Activated naive CD8-positive, alpha-beta T cell treated with anti-CD3 and anti-CD28 coated beads, Interleukin-2, amount 10 ng/mL, durations not matched to agents 7 days and 5 days (primary cell): ENCODE measurements at regions not wholly inside any gene's neighbourhood (a gene's known extent, or its start where the extent isn't known, plus 50 kb on each side); places are given as distances from the start of the nearest gene placed in this dataset.

Experiments
- ATAC-seq: fragments of 150-1000 bp; cut with Tn5 transposase; one replicate; pipeline ENCODE4 v1.10.0; 2021; ENCODE audit warnings: low read depth, moderate library complexity
- POLR2A ChIA-PET: fragments of 350-600 bp; sonication (Branson Sonifier 250); formaldehyde crosslinking; loops from one replicate; lab custom pipeline; 2021; ENCODE audit warnings: antibody characterized with exemption; lab: Charles Lee
- DNase-seq: peaks from one replicate; pipeline ENCODE4 v3.0.0; 2021
- H3K27ac Mint-ChIP-seq: one replicate; pipeline ENCODE4 v1.8.0; 2022; ENCODE audit warnings: mild to moderate bottlenecking, mixed read lengths
- H3K27me3 Mint-ChIP-seq: one replicate; pipeline ENCODE4 v1.8.0; 2022; ENCODE audit warnings: mild to moderate bottlenecking, moderate library complexity, mixed read lengths
- H3K36me3 Mint-ChIP-seq: one replicate; pipeline ENCODE4 v1.8.0; 2021; ENCODE audit warnings: mild to moderate bottlenecking, mixed read lengths
- H3K4me1 Mint-ChIP-seq: one replicate; pipeline ENCODE4 v1.8.0; 2021; ENCODE audit warnings: mixed read lengths
- H3K4me3 Mint-ChIP-seq: one replicate; pipeline ENCODE4 v1.8.0; 2022; ENCODE audit warnings: mild to moderate bottlenecking, moderate library complexity, mixed read lengths
- H3K9me3 Mint-ChIP-seq: one replicate; pipeline ENCODE4 v1.8.0; 2021; ENCODE audit warnings: mixed read lengths

DNA sequence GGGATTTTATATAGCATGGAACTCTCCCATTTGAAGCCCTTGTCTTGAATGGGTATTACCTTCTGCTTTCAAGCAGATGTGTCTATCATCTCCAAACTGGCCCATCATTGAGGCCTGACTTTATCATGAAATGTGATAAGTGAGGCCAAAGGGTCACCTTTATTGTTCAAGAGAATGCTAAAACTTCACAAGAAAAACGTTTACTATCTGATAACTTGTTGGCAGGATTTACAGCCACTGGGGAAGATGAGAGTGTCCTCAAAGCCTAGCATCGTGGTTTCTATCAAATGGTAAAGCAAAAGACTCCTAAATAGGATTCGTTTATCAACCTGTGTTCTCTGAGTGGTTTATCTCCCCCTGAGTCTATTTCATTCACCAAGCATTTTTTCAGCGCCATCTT lies 62.0 kb upstream of the CLMN start:
- H3K4me1 Mint-ChIP-seq, result no peaks in the 10 kb centered on the region
- peaks cover 19% of the 10 kb centered on the region for H3K27me3 Mint-ChIP-seq
- no peak overlapping the region for H3K27ac Mint-ChIP-seq
- POLR2A ChIA-PET, result no interaction called here
- H3K9me3 Mint-ChIP-seq, result peaks cover 13% of the 10 kb centered on the region
- no peak overlapping the region for H3K4me3 Mint-ChIP-seq
- H3K36me3 Mint-ChIP-seq, result peaks cover 1% of the 10 kb centered on the region
- no peak for ATAC-seq
- no peak for DNase-seq

DNA sequence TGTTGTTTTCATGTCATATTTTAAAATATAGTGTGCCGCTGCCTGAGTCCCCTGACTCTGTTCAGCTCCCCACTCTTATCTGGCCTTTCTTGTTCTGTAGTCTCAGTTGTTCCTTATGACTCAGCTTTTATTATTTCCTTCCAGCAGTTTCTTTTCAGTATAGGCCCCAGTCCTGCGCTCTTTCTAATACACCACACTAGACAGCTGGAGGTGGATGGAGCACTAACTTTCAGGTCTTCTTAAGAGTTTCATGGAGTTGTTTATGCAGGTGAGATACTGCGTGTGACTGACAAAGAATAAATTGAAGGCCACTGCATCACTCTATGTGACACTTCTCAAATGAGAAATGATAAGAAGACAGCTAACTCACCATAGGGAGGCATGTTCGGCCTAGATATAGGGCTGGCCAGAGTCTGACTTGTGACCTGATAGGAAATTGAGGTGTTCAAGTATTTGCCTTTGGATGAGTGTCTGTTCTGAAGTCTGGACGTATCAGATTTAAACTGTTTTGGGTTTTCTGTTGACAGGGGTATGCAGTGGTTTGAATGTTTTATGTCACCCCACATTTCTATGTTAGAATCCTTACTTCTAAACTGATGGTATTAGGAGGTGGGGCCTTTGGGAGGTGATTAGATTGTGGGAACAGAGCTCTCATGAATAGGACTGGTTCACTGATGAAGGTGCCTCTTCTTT lies 60.8 kb upstream of the CLMN start:
- POLR2A ChIA-PET, result no interaction called here
- Mint-ChIP-seq H3K36me3 (peaks cover 1% of the 10 kb centered on the region), H3K9me3 (peaks cover 13% of the 10 kb centered on the region), H3K4me3 (no peak overlapping the region), H3K4me1 (peaks cover 1% of the 10 kb centered on the region), H3K27ac (no peak overlapping the region), H3K27me3 (peaks cover 22% of the 10 kb centered on the region)
- ATAC-seq, result no peak
- DNase-seq, result no peak

DNA sequence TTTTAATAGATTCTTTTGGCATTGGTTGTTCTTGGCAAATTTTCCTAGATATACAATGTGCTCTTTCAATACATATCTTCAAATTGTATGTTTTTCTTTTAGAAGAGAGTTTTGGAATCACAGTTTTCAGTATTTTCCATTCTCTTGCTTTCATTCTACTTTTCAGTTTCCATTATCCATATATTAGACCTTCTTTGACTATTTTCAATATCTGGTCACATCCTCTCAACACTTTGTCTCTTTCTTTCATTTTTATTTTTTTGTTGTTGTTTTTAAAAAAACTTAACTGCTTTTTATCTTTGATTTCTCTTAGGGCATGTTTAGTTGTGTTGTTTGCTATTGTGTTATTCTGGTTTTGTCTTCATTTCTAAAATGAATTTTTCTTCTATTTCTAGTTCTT lies 59.9 kb upstream of the CLMN start:
- POLR2A ChIA-PET, result no interaction called here
- H3K36me3 Mint-ChIP-seq, result peaks cover 1% of the 10 kb centered on the region
- H3K27ac Mint-ChIP-seq, result no peak overlapping the region
- DNase-seq (no peak), ATAC-seq (no peak)
- peaks cover 13% of the 10 kb centered on the region for H3K9me3 Mint-ChIP-seq
- no peak overlapping the region for H3K4me3 Mint-ChIP-seq
- H3K4me1 Mint-ChIP-seq, result peaks cover 1% of the 10 kb centered on the region
- H3K27me3 Mint-ChIP-seq, result peaks cover 22% of the 10 kb centered on the region

GRCh38 chr14:95375539-95376109 lies 55.9 kb upstream of the CLMN start:
- Mint-ChIP-seq H3K27ac (no peak overlapping the region), H3K9me3 (peaks cover 7% of the 10 kb centered on the region), H3K4me3 (no peak overlapping the region), H3K27me3 (peaks cover 22% of the 10 kb centered on the region), H3K36me3 (peaks cover 1% of the 10 kb centered on the region), H3K4me1 (peaks cover 1% of the 10 kb centered on the region)
- ATAC-seq (no peak), DNase-seq (no peak)
- POLR2A ChIA-PET, result no interaction called here

DNA sequence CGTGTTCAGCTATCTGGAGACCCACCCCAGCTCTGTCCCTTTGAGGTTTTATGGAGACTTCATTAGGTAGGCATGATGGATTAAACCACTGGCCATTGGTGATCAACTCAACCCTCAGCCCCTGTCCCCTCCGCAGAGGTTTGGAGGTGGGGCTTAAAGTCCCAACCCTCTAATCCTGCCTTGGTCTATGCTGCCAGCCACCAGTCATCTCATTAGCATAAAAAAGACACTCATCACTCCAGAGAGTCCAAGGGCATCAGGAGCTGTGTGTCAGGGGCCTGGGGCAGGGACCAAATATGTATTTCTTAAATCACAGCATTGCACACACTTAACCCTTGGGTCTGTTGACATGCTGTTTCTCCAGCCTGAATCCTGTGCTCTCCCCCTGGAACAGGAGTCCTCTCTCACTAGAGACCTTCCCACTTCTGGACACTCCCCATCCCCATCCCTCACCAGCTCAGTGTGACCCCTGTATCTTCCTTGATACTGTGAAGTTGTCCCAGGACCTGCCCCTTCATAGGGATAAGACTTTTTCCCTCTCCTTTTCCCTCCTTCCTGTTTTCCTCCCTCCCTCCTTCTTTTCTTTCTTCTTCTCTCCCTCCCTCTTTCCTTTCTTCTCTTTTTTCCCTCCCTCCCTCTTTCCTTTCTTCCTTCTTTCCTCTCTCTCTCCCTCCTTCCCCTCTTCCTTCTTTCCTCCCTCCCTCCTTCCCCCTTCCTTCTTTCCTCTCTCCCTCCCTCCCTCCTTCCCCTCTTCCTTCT lies 54.7 kb upstream of the CLMN start:
- peaks cover 1% of the 10 kb centered on the region for H3K4me1 Mint-ChIP-seq
- H3K4me3 Mint-ChIP-seq, result no peak overlapping the region
- no peaks in the 10 kb centered on the region for H3K36me3 Mint-ChIP-seq
- DNase-seq (no peak), ATAC-seq (no peak)
- peaks cover 1% of the 10 kb centered on the region for H3K9me3 Mint-ChIP-seq
- H3K27ac Mint-ChIP-seq, result no peak overlapping the region
- POLR2A ChIA-PET, result interaction anchor here (0.7 kb wide), 1 partner anchor 126 kb away, joined by 4 read pairs; no protein-coding TSS in a partner anchor
- peaks cover 13% of the 10 kb centered on the region for H3K27me3 Mint-ChIP-seq

DNA sequence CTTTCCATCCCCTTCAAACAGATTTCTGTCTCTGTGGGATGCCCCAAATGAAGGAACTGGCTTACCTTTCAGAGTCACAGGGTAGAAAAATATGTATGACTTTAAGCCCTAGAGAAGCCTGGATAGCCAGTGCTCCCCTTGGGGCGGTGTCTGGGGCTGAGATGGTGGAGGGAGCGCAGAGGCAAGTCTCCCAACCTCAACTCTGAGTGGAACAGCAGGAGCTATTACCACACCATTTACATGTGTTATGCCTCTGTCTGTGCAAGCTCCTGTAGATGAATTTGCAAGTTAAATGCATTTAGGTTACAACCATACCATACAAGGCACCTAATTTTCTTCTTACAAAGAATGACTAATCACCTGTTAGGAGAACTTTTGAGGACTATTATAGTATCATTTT lies 50.4 kb upstream of the CLMN start:
- Mint-ChIP-seq H3K27ac (no peak overlapping the region), H3K4me3 (no peak overlapping the region), H3K27me3 (peaks cover 12% of the 10 kb centered on the region), H3K9me3 (no peaks in the 10 kb centered on the region), H3K4me1 (no peaks in the 10 kb centered on the region), H3K36me3 (no peaks in the 10 kb centered on the region)
- POLR2A ChIA-PET, result no interaction called here
- no peak for DNase-seq
- ATAC-seq, result no peak
